Peyer's patch (tissue), 4 donors: ENCODE measurements at regions not wholly inside any gene's neighbourhood (a gene's known extent, or its start where the extent isn't known, plus 50 kb on each side); places are given as distances from the start of the nearest gene placed in this dataset.

Source experiments
- DNase-seq, 3 donors: peaks; one replicate each; pipeline ENCODE4 v3.0.0-alpha.2; 2017 to 2019
- H3K27ac ChIP-seq, 4 donors: fragments of 200-600 bp; sonication (generic); one replicate each; pipeline ENCODE4 v1.5.1; 2016 to 2019
- H3K27me3 ChIP-seq, 2 donors: fragments of 200-600 bp; sonication (generic); one replicate each; pipeline ENCODE4 v1.5.1; 2019
- H3K36me3 ChIP-seq, 3 donors: fragments of 200-600 bp; sonication (generic); one replicate each; pipeline ENCODE4 v1.5.1; 2016 to 2019
- H3K4me1 ChIP-seq, 4 donors: fragments of 200-600 bp; sonication (generic); one replicate each; pipeline ENCODE4 v1.5.1; 2016 to 2019
- H3K4me3 ChIP-seq, 4 donors: fragments of 200-600 bp; sonication (generic); 1 replicate in 3 of 4; 2 replicates in 1 of 4; pipeline ENCODE4 v1.5.1; 2016 to 2019; ENCODE audit warnings: mild to moderate bottlenecking in 1 of 4
- H3K9me3 ChIP-seq, 4 donors: fragments of 200-600 bp; sonication (generic); one replicate each; pipeline ENCODE4 v1.5.1; 2016 to 2019; ENCODE audit warnings: mild to moderate bottlenecking in 1 of 4
- CTCF ChIP-seq, 6 experiments: fragments of 450-650 bp in 4 of 6; fragments of 200-600 bp in 2 of 6; sonication (generic) in 1 of 6; IDR thresholded peaks; one replicate each; pipeline ENCODE4 v1.5.1; 2017 to 2019; ENCODE audit warnings: antibody characterized with exemption in 6 of 6, mild to moderate bottlenecking in 3 of 6, moderate library complexity in 1 of 6
- POLR2A ChIP-seq, 2 donors: fragments of 450-650 bp; IDR thresholded peaks; one replicate each; pipeline ENCODE4 v1.5.1; 2017; ENCODE audit warnings: antibody characterized with exemption in 2 of 2, mild to moderate bottlenecking in 2 of 2, moderate library complexity in 2 of 2

- TF ChIP-seq CTCF (IDR thresholded peaks at IDR 0.05) (no peak), POLR2A (IDR thresholded peaks at IDR 0.05) (no peak)
- Histone ChIP-seq H3K36me3 (no peaks in the 10 kb centered on the region), H3K27me3 (no peaks in the 10 kb centered on the region), H3K4me3 (no peak overlapping the region), H3K27ac (no peak overlapping the region), H3K9me3 (no peaks in the 10 kb centered on the region), H3K4me1 (no peaks in the 10 kb centered on the region)
- DNase-seq: no peak
These were observed 122.5 kb downstream of the CETN3 start for GRCh38 chr5:90287036-90287435.

GRCh38 chr5:90285581-90285980, 124.0 kb downstream of the CETN3 start:
- H3K4me1 ChIP-seq: no peaks in the 10 kb centered on the region
- no peak overlapping the region for H3K27ac ChIP-seq
- no peak for DNase-seq
- H3K27me3 ChIP-seq: no peaks in the 10 kb centered on the region
- no peaks in the 10 kb centered on the region for H3K9me3 ChIP-seq
- TF ChIP-seq CTCF (IDR thresholded peaks at IDR 0.05) (no peak), POLR2A (IDR thresholded peaks at IDR 0.05) (no peak)
- no peaks in the 10 kb centered on the region for H3K36me3 ChIP-seq
- no peak overlapping the region for H3K4me3 ChIP-seq

GRCh38 chr5:90284375-90284774, 125.2 kb downstream of the CETN3 start:
- Histone ChIP-seq H3K9me3 (no peaks in the 10 kb centered on the region), H3K4me3 (no peak overlapping the region), H3K4me1 (no peaks in the 10 kb centered on the region), H3K27ac (no peak overlapping the region), H3K36me3 (no peaks in the 10 kb centered on the region), H3K27me3 (no peaks in the 10 kb centered on the region)
- TF ChIP-seq POLR2A (IDR thresholded peaks at IDR 0.05) (no peak), CTCF (IDR thresholded peaks at IDR 0.05) (no peak)
- no peak for DNase-seq

- Histone ChIP-seq H3K27me3 (no peaks in the 10 kb centered on the region), H3K27ac (no peak overlapping the region), H3K36me3 (no peaks in the 10 kb centered on the region), H3K4me1 (no peaks in the 10 kb centered on the region), H3K4me3 (no peak overlapping the region), H3K9me3 (no peaks in the 10 kb centered on the region)
- no peak for DNase-seq
- no peak for TF ChIP-seq CTCF (IDR thresholded peaks at IDR 0.05)
- TF ChIP-seq POLR2A (IDR thresholded peaks at IDR 0.05): no peak
These were observed 130.5 kb downstream of the CETN3 start for GRCh38 chr5:90279091-90279490.

DNA sequence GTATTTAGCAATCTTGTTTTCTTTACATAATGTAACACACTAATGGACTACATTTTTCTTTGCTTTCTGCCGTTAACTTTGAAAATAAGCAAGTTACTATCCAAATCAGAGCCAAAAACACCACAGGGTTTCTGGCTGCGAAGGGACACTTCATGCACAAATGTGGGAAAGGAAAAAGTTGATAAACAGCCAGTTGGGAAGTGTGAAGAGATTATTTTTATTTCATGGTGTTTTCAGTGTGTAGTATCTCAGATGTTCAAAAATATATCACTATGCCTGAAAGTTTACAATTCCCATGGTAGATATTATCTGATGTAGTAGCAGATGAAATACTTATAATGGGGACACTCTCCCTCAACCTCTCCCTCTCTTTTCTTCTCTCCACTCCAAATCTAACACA, 135.3 kb downstream of the CETN3 start:
- Histone ChIP-seq H3K36me3 (no peaks in the 10 kb centered on the region), H3K27ac (no peak overlapping the region), H3K27me3 (no peaks in the 10 kb centered on the region), H3K4me3 (no peak overlapping the region), H3K9me3 (no peaks in the 10 kb centered on the region), H3K4me1 (no peaks in the 10 kb centered on the region)
- TF ChIP-seq CTCF (IDR thresholded peaks at IDR 0.05) (no peak), POLR2A (IDR thresholded peaks at IDR 0.05) (no peak)
- no peak for DNase-seq

DNA sequence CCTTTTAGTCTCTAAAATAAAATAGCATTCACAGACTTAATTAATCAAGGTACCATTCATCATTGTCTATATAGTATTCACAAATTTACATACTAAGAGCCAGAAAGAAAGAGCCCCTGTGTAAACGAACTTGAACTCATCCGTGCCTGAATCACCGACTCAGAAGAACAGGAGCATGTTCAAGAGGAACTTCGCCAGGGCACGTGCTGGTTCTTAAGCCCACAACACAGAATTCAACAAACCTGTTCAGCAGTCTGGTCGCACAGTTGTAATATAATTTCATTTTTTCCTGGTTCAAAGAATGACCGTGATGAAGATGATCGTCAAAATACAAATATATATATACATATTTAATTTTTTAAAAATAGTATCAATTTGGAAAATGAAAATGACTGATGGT, 141.9 kb downstream of the CETN3 start:
- no peak for DNase-seq
- Histone ChIP-seq H3K27ac (no peak overlapping the region), H3K9me3 (no peaks in the 10 kb centered on the region), H3K27me3 (no peaks in the 10 kb centered on the region), H3K4me1 (no peaks in the 10 kb centered on the region), H3K4me3 (no peak overlapping the region), H3K36me3 (no peaks in the 10 kb centered on the region)
- no peak for TF ChIP-seq CTCF (IDR thresholded peaks at IDR 0.05)
- TF ChIP-seq POLR2A (IDR thresholded peaks at IDR 0.05): no peak
